Neutrophil (primary cell): ENCODE measurements at regions not wholly inside any gene's neighbourhood (a gene's known extent, or its start where the extent isn't known, plus 50 kb on each side); places are given as distances from the start of the nearest gene placed in this dataset.

Experiments used
- H3K27ac ChIP-seq: fragments of 200-600 bp; sonication (generic); 2 replicates; pipeline ENCODE4 v1.5.1; 2016; ENCODE audit warnings: mild to moderate bottlenecking, moderate library complexity
- H3K27me3 ChIP-seq: fragments of 200-600 bp; sonication (generic); 2 replicates; pipeline ENCODE4 v1.6.0; 2016; ENCODE audit warnings: mild to moderate bottlenecking
- H3K36me3 ChIP-seq: fragments of 200-600 bp; sonication (generic); 2 replicates; pipeline ENCODE4 v1.5.1; 2017
- H3K4me1 ChIP-seq, 2 experiments: fragments of 200-600 bp in 1 of 2; sonication (generic) in 1 of 2; 1 replicate in 1 of 2; 2 replicates in 1 of 2; pipeline versions ENCODE4 v1.5.1 to v1.6.1; 2013 to 2016; ENCODE audit warnings: low read depth in 1 of 2, low read length in 1 of 2, mild to moderate bottlenecking in 1 of 2, moderate library complexity in 1 of 2; ENCODE audit not compliant: control insufficient read depth in 1 of 2, insufficient read depth in 1 of 2
- H3K4me3 ChIP-seq, 2 experiments: fragments of 200-600 bp in 1 of 2; sonication (generic) in 1 of 2; 1 replicate in 1 of 2; 2 replicates in 1 of 2; pipeline ENCODE4 v1.5.1; 2013 to 2016; ENCODE audit warnings: low read depth in 1 of 2, low read length in 1 of 2, mild to moderate bottlenecking in 1 of 2, moderate library complexity in 1 of 2
- H3K9me3 ChIP-seq: fragments of 200-600 bp; sonication (generic); 2 replicates; pipeline ENCODE4 v1.5.1; 2016
- CTCF ChIP-seq: fragments of 200-600 bp; sonication (generic); IDR thresholded peaks from 2 replicates; pipeline ENCODE4 v1.5.1; 2016; ENCODE audit warnings: antibody characterized with exemption

GRCh38 chr11:22041039-22041438 lies 151.8 kb upstream of the ANO5 start:
- Histone ChIP-seq H3K27ac (no peak overlapping the region), H3K36me3 (no peaks in the 10 kb centered on the region), H3K4me3 (no peak overlapping the region), H3K9me3 (no peaks in the 10 kb centered on the region), H3K27me3 (no peaks in the 10 kb centered on the region), H3K4me1 (no peaks in the 10 kb centered on the region)
- no peak for TF ChIP-seq CTCF

- H3K9me3 ChIP-seq = no peaks in the 10 kb centered on the region
- H3K27ac ChIP-seq = no peak overlapping the region
- no peak overlapping the region for H3K4me3 ChIP-seq
Measured at GRCh38 chr11:22042081-22042480, 150.8 kb upstream of the ANO5 start.

GRCh38 chr11:22044126-22044525 lies 148.8 kb upstream of the ANO5 start:
- Histone ChIP-seq H3K4me1 (no peaks in the 10 kb centered on the region), H3K4me3 (no peak overlapping the region), H3K27ac (no peak overlapping the region), H3K9me3 (no peaks in the 10 kb centered on the region), H3K27me3 (no peaks in the 10 kb centered on the region), H3K36me3 (no peaks in the 10 kb centered on the region)
- no peak for TF ChIP-seq CTCF

More at GRCh38 chr11:22042081-22042480, 150.8 kb upstream of the ANO5 start:
- no peak for TF ChIP-seq CTCF
- H3K4me1 ChIP-seq = no peaks in the 10 kb centered on the region
- no peaks in the 10 kb centered on the region for H3K27me3 ChIP-seq
- H3K36me3 ChIP-seq = no peaks in the 10 kb centered on the region

GRCh38 chr11:22049276-22049675 lies 143.6 kb upstream of the ANO5 start:
- H3K36me3 ChIP-seq = no peaks in the 10 kb centered on the region
- H3K9me3 ChIP-seq = no peaks in the 10 kb centered on the region
- no peak overlapping the region for H3K27ac ChIP-seq
- no peak for TF ChIP-seq CTCF
- no peak overlapping the region for H3K4me3 ChIP-seq
- H3K27me3 ChIP-seq = no peaks in the 10 kb centered on the region
- no peaks in the 10 kb centered on the region for H3K4me1 ChIP-seq

GRCh38 chr11:22065472-22065871 lies 127.4 kb upstream of the ANO5 start:
- no peaks in the 10 kb centered on the region for H3K36me3 ChIP-seq
- no peak for TF ChIP-seq CTCF
- no peaks in the 10 kb centered on the region for H3K4me1 ChIP-seq
- H3K4me3 ChIP-seq = no peak overlapping the region
- no peak overlapping the region for H3K27ac ChIP-seq
- H3K27me3 ChIP-seq = no peaks in the 10 kb centered on the region
- no peaks in the 10 kb centered on the region for H3K9me3 ChIP-seq

GRCh38 chr11:22069844-22070243 lies 123.0 kb upstream of the ANO5 start:
- H3K4me3 ChIP-seq = no peak overlapping the region
- H3K27me3 ChIP-seq = no peaks in the 10 kb centered on the region
- H3K9me3 ChIP-seq = no peaks in the 10 kb centered on the region
- no peak overlapping the region for H3K27ac ChIP-seq
- H3K36me3 ChIP-seq = no peaks in the 10 kb centered on the region
- H3K4me1 ChIP-seq = no peaks in the 10 kb centered on the region
- TF ChIP-seq CTCF = no peak
